PC-9 (cell line): ENCODE measurements at regions not wholly inside any gene's neighbourhood (a gene's known extent, or its start where the extent isn't known, plus 50 kb on each side); places are given as distances from the start of the nearest gene placed in this dataset.

Source experiments
- EZH2 ChIP-seq: fragments of 200-600 bp; sonication (generic); IDR thresholded peaks from 2 replicates; pipeline ENCODE4 v1.8.0; 2017; ENCODE audit warnings: antibody characterized with exemption, low read depth
- TF ChIP-seq, protein P1 (sequence below): fragments of 200-600 bp; sonication (generic); conservative IDR thresholded peaks from 2 replicates; pipeline ENCODE4 v1.6.1; 2017; ENCODE audit warnings: mixed run types, antibody characterized with exemption, mild to moderate bottlenecking, moderate library complexity

DNA sequence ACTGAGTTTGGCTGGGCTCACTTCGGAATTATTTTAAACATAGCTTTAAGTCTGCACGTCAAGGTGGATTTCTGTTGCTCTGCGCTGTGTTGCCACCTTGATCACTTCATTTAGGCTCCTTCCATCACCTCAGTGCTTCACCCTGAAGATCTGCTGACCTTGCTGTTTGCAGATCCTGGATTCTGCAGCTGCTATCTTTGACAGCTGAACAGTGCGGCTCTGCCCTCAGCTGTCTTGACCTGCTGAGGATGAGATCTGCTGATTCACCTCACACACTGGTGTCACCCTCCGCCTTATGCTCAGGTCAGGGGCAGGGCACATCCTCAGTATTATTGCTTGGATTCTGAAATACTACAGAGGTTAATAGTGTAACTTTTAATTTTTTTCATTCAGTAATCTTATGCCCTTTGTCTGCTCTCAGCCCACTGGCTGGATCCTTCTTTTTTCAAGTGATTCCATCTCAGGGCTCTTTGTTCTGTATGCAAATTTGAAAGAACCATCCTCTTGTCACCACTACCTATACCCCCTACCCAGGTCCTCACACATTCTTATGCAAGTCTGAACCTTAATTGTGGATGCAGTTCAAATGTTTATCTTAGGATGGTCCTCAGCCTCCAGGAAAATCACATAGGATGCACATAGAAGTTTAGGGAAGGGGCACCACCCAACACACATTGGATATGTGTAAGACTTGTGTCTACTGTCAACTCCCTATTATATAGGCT lies 364.0 kb downstream of the OLFM3 start:
- TF ChIP-seq, protein P1, sequence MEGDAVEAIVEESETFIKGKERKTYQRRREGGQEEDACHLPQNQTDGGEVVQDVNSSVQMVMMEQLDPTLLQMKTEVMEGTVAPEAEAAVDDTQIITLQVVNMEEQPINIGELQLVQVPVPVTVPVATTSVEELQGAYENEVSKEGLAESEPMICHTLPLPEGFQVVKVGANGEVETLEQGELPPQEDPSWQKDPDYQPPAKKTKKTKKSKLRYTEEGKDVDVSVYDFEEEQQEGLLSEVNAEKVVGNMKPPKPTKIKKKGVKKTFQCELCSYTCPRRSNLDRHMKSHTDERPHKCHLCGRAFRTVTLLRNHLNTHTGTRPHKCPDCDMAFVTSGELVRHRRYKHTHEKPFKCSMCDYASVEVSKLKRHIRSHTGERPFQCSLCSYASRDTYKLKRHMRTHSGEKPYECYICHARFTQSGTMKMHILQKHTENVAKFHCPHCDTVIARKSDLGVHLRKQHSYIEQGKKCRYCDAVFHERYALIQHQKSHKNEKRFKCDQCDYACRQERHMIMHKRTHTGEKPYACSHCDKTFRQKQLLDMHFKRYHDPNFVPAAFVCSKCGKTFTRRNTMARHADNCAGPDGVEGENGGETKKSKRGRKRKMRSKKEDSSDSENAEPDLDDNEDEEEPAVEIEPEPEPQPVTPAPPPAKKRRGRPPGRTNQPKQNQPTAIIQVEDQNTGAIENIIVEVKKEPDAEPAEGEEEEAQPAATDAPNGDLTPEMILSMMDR: no peak
- TF ChIP-seq EZH2: no peak
